GM12878 (cell line): ENCODE measurements at regions not wholly inside any gene's neighbourhood (a gene's known extent, or its start where the extent isn't known, plus 50 kb on each side); places are given as distances from the start of the nearest gene placed in this dataset.

Experiments
- ATAC-seq: fragments of 200-7000 bp; cut with Tn5 transposase; 3 replicates; pipeline ENCODE4 v1.9.1; 2020; ENCODE audit warnings: mild to moderate bottlenecking, moderate library complexity
- BruUV-seq: library from RNA; stranded (reverse); fragments of 400-500 nt; replicated peaks from 2 replicates; lab custom pipeline; 2021; lab: Mats Ljungman, UMichigan
- CTCF ChIA-PET: fragments of 300-600 bp; sonication (Branson Sonifier 250); formaldehyde crosslinking; extraction: SDS; loops from one replicate; lab custom pipeline; 2021; ENCODE audit warnings: inconsistent platforms; lab: Yijun Ruan, JAX
- POLR2A ChIA-PET: fragments of 350-600 bp; formaldehyde crosslinking; extraction: SDS; loops from one replicate; lab custom pipeline; 2021; ENCODE audit warnings: inconsistent platforms; lab: Charles Lee
- RAD21 ChIA-PET: fragments of 300-600 bp; sonication (Branson Sonifier 250); formaldehyde crosslinking; loops from one replicate; lab custom pipeline; 2023; ENCODE audit warnings: antibody characterized with exemption; ENCODE audit not compliant: unreplicated experiment; lab: Charles Lee
- SMC1A ChIA-PET: fragments of 300-600 bp; sonication (Branson Sonifier 250); formaldehyde crosslinking; loops from one replicate; lab custom pipeline; 2023; ENCODE audit not compliant: unreplicated experiment, uncharacterized antibody; lab: Charles Lee
- DNase-seq: peaks from one replicate; pipeline ENCODE4 v3.0.0-alpha.2; 2011; ENCODE audit warnings: low read depth, low spot score
- FAIRE-seq: peaks from 3 replicates; lab custom pipeline; 2011; peaks lifted over from hg19 to GRCh38; lab: Jason Lieb, UNC
- H2AFZ ChIP-seq: 2 replicates; pipeline ENCODE4 v1.6.0; 2011; ENCODE audit warnings: low read depth, low read length, control low read depth; ENCODE audit not compliant: control insufficient read depth
- H3K27ac ChIP-seq: 2 replicates; pipeline ENCODE4 v1.5.1; 2011; ENCODE audit warnings: control low read depth; ENCODE audit not compliant: control insufficient read depth, insufficient read depth
- H3K27me3 ChIP-seq, 2 experiments: replicated peaks in 1 of 2; 2 replicates each; pipeline versions ENCODE4 v1.6.0 to v1.6.1; 2011; ENCODE audit warnings: low read length in 1 of 2; ENCODE audit not compliant: control insufficient read depth in 2 of 2, insufficient read depth in 2 of 2
- H3K36me3 ChIP-seq, 2 experiments: 2 replicates each; pipeline ENCODE4 v1.5.1; 2011; ENCODE audit warnings: low read length in 1 of 2; ENCODE audit not compliant: control insufficient read depth in 2 of 2, insufficient read depth in 2 of 2
- H3K4me1 ChIP-seq: 2 replicates; pipeline ENCODE4 v1.6.1; 2011; ENCODE audit warnings: mild to moderate bottlenecking, low read length, moderate library complexity, mixed read lengths; ENCODE audit not compliant: control insufficient read depth, insufficient read depth
- H3K4me2 ChIP-seq: 2 replicates; pipeline ENCODE4 v1.6.0; 2011; ENCODE audit warnings: control low read depth; ENCODE audit not compliant: control insufficient read depth, insufficient read depth
- H3K4me3 ChIP-seq: fragments of 200-600 bp; sonication (generic); 2 replicates; pipeline ENCODE4 v1.5.1; 2016
- H3K79me2 ChIP-seq: 2 replicates; pipeline ENCODE4 v1.6.0; 2011; ENCODE audit warnings: low read length; ENCODE audit not compliant: control insufficient read depth, insufficient read depth
- H3K9ac ChIP-seq: 2 replicates; pipeline ENCODE4 v1.8.0; 2011; ENCODE audit warnings: low read length, control low read depth, mixed read lengths; ENCODE audit not compliant: control insufficient read depth, insufficient read depth
- H3K9me3 ChIP-seq: replicated peaks from 3 replicates; pipeline ENCODE4 v1.5.1; 2011; ENCODE audit warnings: mild to moderate bottlenecking, low read length; ENCODE audit not compliant: control insufficient read depth, insufficient read depth
- H4K20me1 ChIP-seq: 2 replicates; pipeline ENCODE4 v1.6.0; 2011; ENCODE audit not compliant: control insufficient read depth, insufficient read depth
- ATF7 ChIP-seq: fragments of 450-650 bp; IDR thresholded peaks from 2 replicates; pipeline ENCODE4 v1.6.1; 2016; ENCODE audit warnings: low read depth, mild to moderate bottlenecking
- CREM ChIP-seq: IDR thresholded peaks from 2 replicates; pipeline ENCODE4 v1.6.1; 2014; ENCODE audit warnings: antibody characterized with exemption, low read depth
- DPF2 ChIP-seq: fragments of 450-650 bp; IDR thresholded peaks from 2 replicates; pipeline ENCODE4 v1.6.1; 2017; ENCODE audit warnings: mild to moderate bottlenecking
- EGR1 ChIP-seq, 2 experiments: IDR thresholded peaks; 1 replicate in 1 of 2; 2 replicates in 1 of 2; pipeline ENCODE4 v1.6.1; 2011 to 2012; ENCODE audit warnings: low read depth in 2 of 2, low read length in 2 of 2, borderline replicate concordance in 1 of 2, mild to moderate bottlenecking in 1 of 2, moderate library complexity in 1 of 2
- ETV6 ChIP-seq, 2 experiments: fragments of 450-650 bp in 1 of 2; IDR thresholded peaks in 1 of 2; conservative IDR thresholded peaks in 1 of 2; 2 replicates each; pipeline ENCODE4 v1.6.1; 2014; ENCODE audit warnings: antibody characterized with exemption in 1 of 2, borderline replicate concordance in 1 of 2, low read depth in 1 of 2, mild to moderate bottlenecking in 1 of 2, moderate library complexity in 1 of 2
- HDAC2 ChIP-seq: fragments of 200-600 bp; sonication (generic); IDR thresholded peaks from 2 replicates; pipeline ENCODE4 v1.6.1; 2017
- HDGF ChIP-seq: fragments of 450-650 bp; IDR thresholded peaks from 2 replicates; pipeline ENCODE4 v1.6.1; 2016; ENCODE audit warnings: antibody characterized with exemption
- KAT2A ChIP-seq: conservative IDR thresholded peaks from 2 replicates; pipeline ENCODE4 v1.6.1; 2011; ENCODE audit warnings: low read depth, low read length; ENCODE audit not compliant: control insufficient read depth
- NFYA ChIP-seq: IDR thresholded peaks from 2 replicates; pipeline ENCODE4 v1.6.1; 2011; ENCODE audit warnings: low read depth, mild to moderate bottlenecking, low read length, improper control_type of control experiment, borderline replicate concordance
- POU2F2 ChIP-seq: IDR thresholded peaks from 3 replicates; pipeline ENCODE4 v1.6.1; 2011; ENCODE audit warnings: low read depth, mild to moderate bottlenecking, low read length, borderline replicate concordance
- RUNX3 ChIP-seq: IDR thresholded peaks from 2 replicates; pipeline ENCODE4 v1.6.1; 2012; ENCODE audit warnings: low read length, inconsistent platforms
- SMC3 ChIP-seq: IDR thresholded peaks from 2 replicates; pipeline ENCODE4 v1.6.1; 2011; ENCODE audit warnings: low read length, improper control_type of control experiment, borderline replicate concordance
- SREBF1 ChIP-seq: IDR thresholded peaks from 2 replicates; pipeline ENCODE4 v1.6.1; 2012; ENCODE audit warnings: mild to moderate bottlenecking, low read length
- TARDBP ChIP-seq: IDR thresholded peaks from 2 replicates; pipeline ENCODE4 v1.6.1; 2016; ENCODE audit warnings: borderline replicate concordance
- WGBS: methylation state at CpG from one replicate; pipeline ENCODE4 v1.1.6; 2016; ENCODE audit warnings: low lambda C conversion rate; ENCODE audit not compliant: insufficient replicate concordance, insufficient coverage; ENCODE audit errors: missing lambda C conversion rate; 5-methylcytosine and 5-hydroxymethylcytosine counted together
- in situ Hi-C: fragments of 300-500 bp; cut with MboI; formaldehyde crosslinking; loops from 9 replicates; pipeline ENCODE4 v1.14.3; 2018; ENCODE audit warnings: mixed read lengths
- intact Hi-C: fragments of 100-400 bp; cut with micrococcal nuclease; formaldehyde crosslinking; loops from one replicate; pipeline ENCODE4 v1.14.2; 2022; ENCODE audit not compliant: unreplicated experiment
- TF ChIP-seq, protein P1 (sequence below): fragments of 450-650 bp; IDR thresholded peaks from 2 replicates; pipeline ENCODE4 v1.6.1; 2017; ENCODE audit warnings: mild to moderate bottlenecking
- TF ChIP-seq, protein P2 (sequence below): fragments of 450-650 bp; IDR thresholded peaks from 2 replicates; pipeline ENCODE4 v1.6.1; 2018; ENCODE audit warnings: mild to moderate bottlenecking, low read depth, moderate library complexity; ENCODE audit not compliant: partially characterized antibody
- TF ChIP-seq, protein P3 (sequence below): fragments of 450-650 bp; IDR thresholded peaks from 2 replicates; pipeline ENCODE4 v1.6.1; 2016; ENCODE audit warnings: mild to moderate bottlenecking, moderate library complexity, borderline replicate concordance

DNA sequence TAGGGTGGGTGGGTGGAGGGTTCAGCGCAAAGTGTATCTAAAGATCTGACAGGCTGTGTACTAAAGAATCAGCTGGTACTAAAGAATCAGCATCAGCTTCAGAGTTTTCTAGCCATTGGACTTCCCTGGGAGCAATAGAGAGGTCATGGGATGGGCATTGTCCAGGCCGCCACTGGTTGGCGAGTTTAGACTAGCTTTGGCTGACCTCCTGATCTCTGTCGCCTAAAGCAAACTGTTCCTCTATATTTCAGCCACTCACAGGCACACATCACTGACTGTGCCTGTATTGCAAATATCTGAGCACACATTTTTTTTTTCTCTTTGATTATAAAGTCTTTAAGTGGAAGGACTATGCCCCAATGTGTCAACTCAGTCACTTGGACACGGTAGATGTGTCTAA, 267.8 kb upstream of the SKOR2 start:
- no peaks in the 10 kb centered on the region for H3K27me3 ChIP-seq
- no peaks in the 10 kb centered on the region for H3K36me3 ChIP-seq
- FAIRE-seq: no peak
- no peak overlapping the region for H3K27ac ChIP-seq
- no peak for DNase-seq
- no peak overlapping the region for H3K9ac ChIP-seq
- ChIA-PET CTCF (no interaction called here), POLR2A (no interaction called here), RAD21 (no interaction called here), SMC1A (no interaction called here)
- no peak overlapping the region for H3K4me2 ChIP-seq
- no peaks in the 10 kb centered on the region for H3K79me2 ChIP-seq
- BruUV-seq: no TSS peak
- no peak overlapping the region for H2AFZ ChIP-seq
- no peaks in the 10 kb centered on the region for H3K9me3 ChIP-seq
- ATAC-seq: no peak
- H4K20me1 ChIP-seq: no peaks in the 10 kb centered on the region
- intact Hi-C loops (no loop called here), in situ Hi-C loops (no loop called here)
- no peak for TF ChIP-seq KAT2A
- no peak for TF ChIP-seq CREM
- no peak for TF ChIP-seq RUNX3
- no peak for TF ChIP-seq NFYA
- no peak for TF ChIP-seq TARDBP
- no peak for TF ChIP-seq SREBF1
- no peak for TF ChIP-seq HDGF
- no peak for TF ChIP-seq HDAC2
- no peak for TF ChIP-seq SMC3
- TF ChIP-seq, protein P1, sequence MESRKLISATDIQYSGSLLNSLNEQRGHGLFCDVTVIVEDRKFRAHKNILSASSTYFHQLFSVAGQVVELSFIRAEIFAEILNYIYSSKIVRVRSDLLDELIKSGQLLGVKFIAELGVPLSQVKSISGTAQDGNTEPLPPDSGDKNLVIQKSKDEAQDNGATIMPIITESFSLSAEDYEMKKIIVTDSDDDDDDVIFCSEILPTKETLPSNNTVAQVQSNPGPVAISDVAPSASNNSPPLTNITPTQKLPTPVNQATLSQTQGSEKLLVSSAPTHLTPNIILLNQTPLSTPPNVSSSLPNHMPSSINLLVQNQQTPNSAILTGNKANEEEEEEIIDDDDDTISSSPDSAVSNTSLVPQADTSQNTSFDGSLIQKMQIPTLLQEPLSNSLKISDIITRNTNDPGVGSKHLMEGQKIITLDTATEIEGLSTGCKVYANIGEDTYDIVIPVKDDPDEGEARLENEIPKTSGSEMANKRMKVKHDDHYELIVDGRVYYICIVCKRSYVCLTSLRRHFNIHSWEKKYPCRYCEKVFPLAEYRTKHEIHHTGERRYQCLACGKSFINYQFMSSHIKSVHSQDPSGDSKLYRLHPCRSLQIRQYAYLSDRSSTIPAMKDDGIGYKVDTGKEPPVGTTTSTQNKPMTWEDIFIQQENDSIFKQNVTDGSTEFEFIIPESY: no peak
- no peak for TF ChIP-seq ETV6 (conservative IDR thresholded peaks at IDR 0.05 in 1 of 2, IDR thresholded peaks at IDR 0.05 in 1 of 2; ENCODE audit: borderline replicate concordance in 1 of 2, low read depth in 1 of 2)
- TF ChIP-seq, protein P2, sequence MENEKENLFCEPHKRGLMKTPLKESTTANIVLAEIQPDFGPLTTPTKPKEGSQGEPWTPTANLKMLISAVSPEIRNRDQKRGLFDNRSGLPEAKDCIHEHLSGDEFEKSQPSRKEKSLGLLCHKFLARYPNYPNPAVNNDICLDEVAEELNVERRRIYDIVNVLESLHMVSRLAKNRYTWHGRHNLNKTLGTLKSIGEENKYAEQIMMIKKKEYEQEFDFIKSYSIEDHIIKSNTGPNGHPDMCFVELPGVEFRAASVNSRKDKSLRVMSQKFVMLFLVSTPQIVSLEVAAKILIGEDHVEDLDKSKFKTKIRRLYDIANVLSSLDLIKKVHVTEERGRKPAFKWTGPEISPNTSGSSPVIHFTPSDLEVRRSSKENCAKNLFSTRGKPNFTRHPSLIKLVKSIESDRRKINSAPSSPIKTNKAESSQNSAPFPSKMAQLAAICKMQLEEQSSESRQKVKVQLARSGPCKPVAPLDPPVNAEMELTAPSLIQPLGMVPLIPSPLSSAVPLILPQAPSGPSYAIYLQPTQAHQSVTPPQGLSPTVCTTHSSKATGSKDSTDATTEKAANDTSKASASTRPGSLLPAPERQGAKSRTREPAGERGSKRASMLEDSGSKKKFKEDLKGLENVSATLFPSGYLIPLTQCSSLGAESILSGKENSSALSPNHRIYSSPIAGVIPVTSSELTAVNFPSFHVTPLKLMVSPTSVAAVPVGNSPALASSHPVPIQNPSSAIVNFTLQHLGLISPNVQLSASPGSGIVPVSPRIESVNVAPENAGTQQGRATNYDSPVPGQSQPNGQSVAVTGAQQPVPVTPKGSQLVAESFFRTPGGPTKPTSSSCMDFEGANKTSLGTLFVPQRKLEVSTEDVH: no peak
- TF ChIP-seq POU2F2: no peak
- TF ChIP-seq, protein P3, sequence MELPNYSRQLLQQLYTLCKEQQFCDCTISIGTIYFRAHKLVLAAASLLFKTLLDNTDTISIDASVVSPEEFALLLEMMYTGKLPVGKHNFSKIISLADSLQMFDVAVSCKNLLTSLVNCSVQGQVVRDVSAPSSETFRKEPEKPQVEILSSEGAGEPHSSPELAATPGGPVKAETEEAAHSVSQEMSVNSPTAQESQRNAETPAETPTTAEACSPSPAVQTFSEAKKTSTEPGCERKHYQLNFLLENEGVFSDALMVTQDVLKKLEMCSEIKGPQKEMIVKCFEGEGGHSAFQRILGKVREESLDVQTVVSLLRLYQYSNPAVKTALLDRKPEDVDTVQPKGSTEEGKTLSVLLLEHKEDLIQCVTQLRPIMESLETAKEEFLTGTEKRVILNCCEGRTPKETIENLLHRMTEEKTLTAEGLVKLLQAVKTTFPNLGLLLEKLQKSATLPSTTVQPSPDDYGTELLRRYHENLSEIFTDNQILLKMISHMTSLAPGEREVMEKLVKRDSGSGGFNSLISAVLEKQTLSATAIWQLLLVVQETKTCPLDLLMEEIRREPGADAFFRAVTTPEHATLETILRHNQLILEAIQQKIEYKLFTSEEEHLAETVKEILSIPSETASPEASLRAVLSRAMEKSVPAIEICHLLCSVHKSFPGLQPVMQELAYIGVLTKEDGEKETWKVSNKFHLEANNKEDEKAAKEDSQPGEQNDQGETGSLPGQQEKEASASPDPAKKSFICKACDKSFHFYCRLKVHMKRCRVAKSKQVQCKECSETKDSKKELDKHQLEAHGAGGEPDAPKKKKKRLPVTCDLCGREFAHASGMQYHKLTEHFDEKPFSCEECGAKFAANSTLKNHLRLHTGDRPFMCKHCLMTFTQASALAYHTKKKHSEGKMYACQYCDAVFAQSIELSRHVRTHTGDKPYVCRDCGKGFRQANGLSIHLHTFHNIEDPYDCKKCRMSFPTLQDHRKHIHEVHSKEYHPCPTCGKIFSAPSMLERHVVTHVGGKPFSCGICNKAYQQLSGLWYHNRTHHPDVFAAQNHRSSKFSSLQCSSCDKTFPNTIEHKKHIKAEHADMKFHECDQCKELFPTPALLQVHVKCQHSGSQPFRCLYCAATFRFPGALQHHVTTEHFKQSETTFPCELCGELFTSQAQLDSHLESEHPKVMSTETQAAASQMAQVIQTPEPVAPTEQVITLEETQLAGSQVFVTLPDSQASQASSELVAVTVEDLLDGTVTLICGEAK: no peak
- TF ChIP-seq EGR1 (IDR thresholded peaks at IDR 0.05; ENCODE audit: borderline replicate concordance in 1 of 2, low read depth in 2 of 2, low read length in 2 of 2): no peak
- TF ChIP-seq ATF7: no peak
- TF ChIP-seq DPF2: no peak
- H3K4me3 ChIP-seq: no peak overlapping the region
- H3K4me1 ChIP-seq: no peaks in the 10 kb centered on the region
- 49% methylated on average over 5 of the region's 5 CpGs for WGBS
